HepG2 (cell line): ENCODE measurements at regions not wholly inside any gene's neighbourhood (a gene's known extent, or its start where the extent isn't known, plus 50 kb on each side); places are given as distances from the start of the nearest gene placed in this dataset.
A peak's percentile ranks its signal among the peaks of the same experiment; 100 is the strongest.

ENCODE experiments used
- FOXO1 ChIP-seq: sonication (generic); formaldehyde crosslinking; IDR thresholded peaks from 2 replicates; pipeline ENCODE4 v1.4.0; 2020; ENCODE audit warnings: missing genetic modification reagents
- GFI1 ChIP-seq: sonication (generic); formaldehyde crosslinking; IDR thresholded peaks from 2 replicates; pipeline ENCODE4 v1.5.0; 2020; ENCODE audit warnings: missing genetic modification reagents, mild to moderate bottlenecking, borderline replicate concordance
- HMG20B ChIP-seq: conservative IDR thresholded peaks from 2 replicates; pipeline ENCODE4 v1.6.1; 2016; ENCODE audit warnings: missing genetic modification reagents, missing compliant biosample characterization
- NCOR1 ChIP-seq: fragments of 200-600 bp; sonication (generic); IDR thresholded peaks from 2 replicates; pipeline ENCODE4 v1.7.0; 2017; ENCODE audit warnings: antibody characterized with exemption, low read length, borderline replicate concordance
- NFYB ChIP-seq: sonication (generic); formaldehyde crosslinking; IDR thresholded peaks from 2 replicates; pipeline ENCODE4 v1.4.0; 2020; ENCODE audit warnings: missing genetic modification reagents
- NR2F6 ChIP-seq, 2 experiments: IDR thresholded peaks; 2 replicates each; pipeline ENCODE4 v1.6.1; 2016; ENCODE audit warnings: antibody characterized with exemption in 1 of 2, mild to moderate bottlenecking in 1 of 2
- PITX1 ChIP-seq: sonication (generic); formaldehyde crosslinking; IDR thresholded peaks from 2 replicates; pipeline ENCODE4 v1.5.1; 2020; ENCODE audit warnings: mild to moderate bottlenecking, missing genetic modification reagents
- RFX5 ChIP-seq: IDR thresholded peaks from 2 replicates; pipeline ENCODE4 v1.6.1; 2011; ENCODE audit warnings: low read depth, low read length, improper control_type of control experiment
- SOX13 ChIP-seq, 3 experiments: fragments of 450-650 bp in 1 of 3; sonication (generic) in 1 of 3; formaldehyde crosslinking in 1 of 3; IDR thresholded peaks in 2 of 3; conservative IDR thresholded peaks in 1 of 3; 2 replicates each; pipeline versions ENCODE4 v1.5.0 to v1.6.1; 2016 to 2020; ENCODE audit warnings: antibody characterized with exemption in 1 of 3, mild to moderate bottlenecking in 1 of 3, missing compliant biosample characterization in 1 of 3, missing genetic modification reagents in 1 of 3, moderate library complexity in 1 of 3
- SP2 ChIP-seq: sonication (generic); formaldehyde crosslinking; IDR thresholded peaks from 2 replicates; pipeline ENCODE4 v1.5.1; 2020; ENCODE audit warnings: mild to moderate bottlenecking, missing genetic modification reagents
- ZNF12 ChIP-seq: sonication (generic); formaldehyde crosslinking; IDR thresholded peaks from 2 replicates; pipeline ENCODE4 v1.5.0; 2020; ENCODE audit warnings: missing genetic modification reagents
- ZNF24 ChIP-seq: fragments of 450-650 bp; IDR thresholded peaks from 2 replicates; pipeline ENCODE4 v1.6.1; 2017; ENCODE audit warnings: antibody characterized with exemption, mild to moderate bottlenecking
- ZNF3 ChIP-seq: IDR thresholded peaks from 2 replicates; pipeline ENCODE4 v1.7.0; 2017; ENCODE audit warnings: inconsistent platforms
- TF ChIP-seq, protein P1 (sequence below): sonication (generic); formaldehyde crosslinking; IDR thresholded peaks from 2 replicates; pipeline ENCODE4 v1.5.0; 2020; ENCODE audit warnings: mild to moderate bottlenecking, missing genetic modification reagents, borderline replicate concordance
- TF ChIP-seq, protein P2 (sequence below): sonication (generic); formaldehyde crosslinking; IDR thresholded peaks from 2 replicates; pipeline ENCODE4 v1.8.0; 2022; ENCODE audit warnings: mild to moderate bottlenecking, missing genetic modification reagents
- TF ChIP-seq, protein P3 (sequence below): sonication (generic); formaldehyde crosslinking; IDR thresholded peaks from 2 replicates; pipeline ENCODE4 v1.5.1; 2020; ENCODE audit warnings: mild to moderate bottlenecking, missing genetic modification reagents, borderline replicate concordance
- TF ChIP-seq, protein P4 (sequence below): sonication (generic); formaldehyde crosslinking; conservative IDR thresholded peaks from 2 replicates; pipeline ENCODE4 v1.4.0; 2020; ENCODE audit warnings: mild to moderate bottlenecking, missing genetic modification reagents, moderate library complexity
- TF ChIP-seq, protein P5 (sequence below): sonication (generic); formaldehyde crosslinking; IDR thresholded peaks from 2 replicates; pipeline ENCODE4 v1.8.0; 2022; ENCODE audit warnings: mild to moderate bottlenecking, missing genetic modification reagents, borderline replicate concordance

DNA sequence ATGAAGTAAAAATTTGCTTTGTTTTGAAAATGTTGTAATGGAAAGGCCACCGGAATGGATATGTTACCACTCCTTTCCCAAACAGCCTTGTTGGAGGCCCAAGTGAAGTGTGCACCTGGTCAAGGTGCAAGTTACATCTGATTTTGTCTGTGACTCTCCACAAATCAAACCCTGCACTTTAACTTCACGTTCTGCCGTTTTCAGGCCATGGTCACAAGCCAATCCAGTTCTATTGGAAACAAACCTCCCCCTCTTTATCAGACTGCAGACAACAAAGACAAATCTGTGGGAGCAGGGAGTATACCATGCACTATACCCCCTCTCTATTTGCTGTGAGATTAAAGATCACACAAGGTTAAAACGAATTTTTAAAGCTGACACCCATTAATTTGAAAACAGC, 155.6 kb upstream of the RFC3 start (continued):
- TF ChIP-seq, protein P1, sequence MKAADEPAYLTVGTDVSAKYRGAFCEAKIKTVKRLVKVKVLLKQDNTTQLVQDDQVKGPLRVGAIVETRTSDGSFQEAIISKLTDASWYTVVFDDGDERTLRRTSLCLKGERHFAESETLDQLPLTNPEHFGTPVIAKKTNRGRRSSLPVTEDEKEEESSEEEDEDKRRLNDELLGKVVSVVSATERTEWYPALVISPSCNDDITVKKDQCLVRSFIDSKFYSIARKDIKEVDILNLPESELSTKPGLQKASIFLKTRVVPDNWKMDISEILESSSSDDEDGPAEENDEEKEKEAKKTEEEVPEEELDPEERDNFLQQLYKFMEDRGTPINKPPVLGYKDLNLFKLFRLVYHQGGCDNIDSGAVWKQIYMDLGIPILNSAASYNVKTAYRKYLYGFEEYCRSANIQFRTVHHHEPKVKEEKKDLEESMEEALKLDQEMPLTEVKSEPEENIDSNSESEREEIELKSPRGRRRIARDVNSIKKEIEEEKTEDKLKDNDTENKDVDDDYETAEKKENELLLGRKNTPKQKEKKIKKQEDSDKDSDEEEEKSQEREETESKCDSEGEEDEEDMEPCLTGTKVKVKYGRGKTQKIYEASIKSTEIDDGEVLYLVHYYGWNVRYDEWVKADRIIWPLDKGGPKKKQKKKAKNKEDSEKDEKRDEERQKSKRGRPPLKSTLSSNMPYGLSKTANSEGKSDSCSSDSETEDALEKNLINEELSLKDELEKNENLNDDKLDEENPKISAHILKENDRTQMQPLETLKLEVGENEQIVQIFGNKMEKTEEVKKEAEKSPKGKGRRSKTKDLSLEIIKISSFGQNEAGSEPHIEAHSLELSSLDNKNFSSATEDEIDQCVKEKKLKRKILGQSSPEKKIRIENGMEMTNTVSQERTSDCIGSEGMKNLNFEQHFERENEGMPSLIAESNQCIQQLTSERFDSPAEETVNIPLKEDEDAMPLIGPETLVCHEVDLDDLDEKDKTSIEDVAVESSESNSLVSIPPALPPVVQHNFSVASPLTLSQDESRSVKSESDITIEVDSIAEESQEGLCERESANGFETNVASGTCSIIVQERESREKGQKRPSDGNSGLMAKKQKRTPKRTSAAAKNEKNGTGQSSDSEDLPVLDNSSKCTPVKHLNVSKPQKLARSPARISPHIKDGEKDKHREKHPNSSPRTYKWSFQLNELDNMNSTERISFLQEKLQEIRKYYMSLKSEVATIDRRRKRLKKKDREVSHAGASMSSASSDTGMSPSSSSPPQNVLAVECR (CRISPR knock-in tag), result no peak
- TF ChIP-seq HMG20B (CRISPR knock-in tag) (0 out of 2 replicates have a peak, but pooled peaks have one; percentile 17), ZNF12 (CRISPR knock-in tag) (no peak), NFYB (peak; percentile 53), NR2F6 (IDR thresholded peaks at IDR 0.05) (peak; percentile 12; the same call in 1 of the 2 replicates), NR2F6 (CRISPR knock-in tag; IDR thresholded peaks at IDR 0.05) (no peak), FOXO1 (peak; percentile 19; the same call in 1 of the 2 replicates), RFX5 (no peak), SOX13 (IDR thresholded peaks at IDR 0.05) (no peak), SOX13 (CRISPR knock-in tag; conservative IDR thresholded peaks at IDR 0.05 in 1 of 2, IDR thresholded peaks at IDR 0.05 in 1 of 2) (peak in 1 of 2 experiments; percentile 24; a peak in 1 of 4 replicates), SP2 (no peak), GFI1 (CRISPR knock-in tag) (peak; percentile 71), ZNF24 (no peak), ZNF3 (no peak), PITX1 (CRISPR knock-in tag) (peak; percentile 88), NCOR1 (peak; percentile 68)
- TF ChIP-seq, protein P2, sequence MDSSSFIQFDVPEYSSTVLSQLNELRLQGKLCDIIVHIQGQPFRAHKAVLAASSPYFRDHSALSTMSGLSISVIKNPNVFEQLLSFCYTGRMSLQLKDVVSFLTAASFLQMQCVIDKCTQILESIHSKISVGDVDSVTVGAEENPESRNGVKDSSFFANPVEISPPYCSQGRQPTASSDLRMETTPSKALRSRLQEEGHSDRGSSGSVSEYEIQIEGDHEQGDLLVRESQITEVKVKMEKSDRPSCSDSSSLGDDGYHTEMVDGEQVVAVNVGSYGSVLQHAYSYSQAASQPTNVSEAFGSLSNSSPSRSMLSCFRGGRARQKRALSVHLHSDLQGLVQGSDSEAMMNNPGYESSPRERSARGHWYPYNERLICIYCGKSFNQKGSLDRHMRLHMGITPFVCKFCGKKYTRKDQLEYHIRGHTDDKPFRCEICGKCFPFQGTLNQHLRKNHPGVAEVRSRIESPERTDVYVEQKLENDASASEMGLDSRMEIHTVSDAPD (CRISPR knock-in tag), result no peak
- TF ChIP-seq, protein P3, sequence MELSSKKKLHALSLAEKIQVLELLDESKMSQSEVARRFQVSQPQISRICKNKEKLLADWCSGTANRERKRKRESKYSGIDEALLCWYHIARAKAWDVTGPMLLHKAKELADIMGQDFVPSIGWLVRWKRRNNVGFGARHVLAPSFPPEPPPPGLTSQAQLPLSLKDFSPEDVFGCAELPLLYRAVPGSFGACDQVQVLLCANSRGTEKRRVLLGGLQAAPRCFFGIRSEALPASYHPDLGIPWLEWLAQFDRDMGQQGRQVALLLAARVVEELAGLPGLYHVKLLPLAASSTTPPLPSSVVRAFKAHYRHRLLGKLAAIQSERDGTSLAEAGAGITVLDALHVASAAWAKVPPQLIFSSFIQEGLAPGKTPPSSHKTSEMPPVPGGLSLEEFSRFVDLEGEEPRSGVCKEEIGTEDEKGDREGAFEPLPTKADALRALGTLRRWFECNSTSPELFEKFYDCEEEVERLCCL, result no peak
- TF ChIP-seq, protein P4, sequence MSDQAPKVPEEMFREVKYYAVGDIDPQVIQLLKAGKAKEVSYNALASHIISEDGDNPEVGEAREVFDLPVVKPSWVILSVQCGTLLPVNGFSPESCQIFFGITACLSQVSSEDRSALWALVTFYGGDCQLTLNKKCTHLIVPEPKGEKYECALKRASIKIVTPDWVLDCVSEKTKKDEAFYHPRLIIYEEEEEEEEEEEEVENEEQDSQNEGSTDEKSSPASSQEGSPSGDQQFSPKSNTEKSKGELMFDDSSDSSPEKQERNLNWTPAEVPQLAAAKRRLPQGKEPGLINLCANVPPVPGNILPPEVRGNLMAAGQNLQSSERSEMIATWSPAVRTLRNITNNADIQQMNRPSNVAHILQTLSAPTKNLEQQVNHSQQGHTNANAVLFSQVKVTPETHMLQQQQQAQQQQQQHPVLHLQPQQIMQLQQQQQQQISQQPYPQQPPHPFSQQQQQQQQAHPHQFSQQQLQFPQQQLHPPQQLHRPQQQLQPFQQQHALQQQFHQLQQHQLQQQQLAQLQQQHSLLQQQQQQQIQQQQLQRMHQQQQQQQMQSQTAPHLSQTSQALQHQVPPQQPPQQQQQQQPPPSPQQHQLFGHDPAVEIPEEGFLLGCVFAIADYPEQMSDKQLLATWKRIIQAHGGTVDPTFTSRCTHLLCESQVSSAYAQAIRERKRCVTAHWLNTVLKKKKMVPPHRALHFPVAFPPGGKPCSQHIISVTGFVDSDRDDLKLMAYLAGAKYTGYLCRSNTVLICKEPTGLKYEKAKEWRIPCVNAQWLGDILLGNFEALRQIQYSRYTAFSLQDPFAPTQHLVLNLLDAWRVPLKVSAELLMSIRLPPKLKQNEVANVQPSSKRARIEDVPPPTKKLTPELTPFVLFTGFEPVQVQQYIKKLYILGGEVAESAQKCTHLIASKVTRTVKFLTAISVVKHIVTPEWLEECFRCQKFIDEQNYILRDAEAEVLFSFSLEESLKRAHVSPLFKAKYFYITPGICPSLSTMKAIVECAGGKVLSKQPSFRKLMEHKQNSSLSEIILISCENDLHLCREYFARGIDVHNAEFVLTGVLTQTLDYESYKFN (CRISPR knock-in tag), result peak; percentile 60
- TF ChIP-seq, protein P5, sequence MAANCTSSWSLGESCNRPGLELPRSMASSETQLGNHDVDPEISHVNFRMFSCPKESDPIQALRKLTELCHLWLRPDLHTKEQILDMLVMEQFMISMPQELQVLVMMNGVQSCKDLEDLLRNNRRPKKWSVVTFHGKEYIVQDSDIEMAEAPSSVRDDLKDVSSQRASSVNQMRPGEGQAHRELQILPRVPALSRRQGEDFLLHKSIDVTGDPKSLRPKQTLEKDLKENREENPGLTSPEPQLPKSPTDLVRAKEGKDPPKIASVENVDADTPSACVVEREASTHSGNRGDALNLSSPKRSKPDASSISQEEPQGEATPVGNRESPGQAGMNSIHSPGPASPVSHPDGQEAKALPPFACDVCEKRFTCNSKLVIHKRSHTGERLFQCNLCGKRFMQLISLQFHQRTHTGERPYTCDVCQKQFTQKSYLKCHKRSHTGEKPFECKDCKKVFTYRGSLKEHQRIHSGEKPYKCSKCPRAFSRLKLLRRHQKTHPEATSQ (CRISPR knock-in tag), result peak; percentile 38; the same call in 1 of the 2 replicates
